T-helper 1 cell (primary cell): ENCODE measurements at regions not wholly inside any gene's neighbourhood (a gene's known extent, or its start where the extent isn't known, plus 50 kb on each side); places are given as distances from the start of the nearest gene placed in this dataset.
"Not testable (repeated sequence)": the region's sequence is repeated elsewhere in the genome, so short reads cannot be mapped to it uniquely, and the experiment has no call there.

Experiments used
- DNase-seq, 5 donors: peaks; one replicate each; pipeline ENCODE4 v3.0.0-alpha.2; 2012 to 2020

- not testable (repeated sequence) for DNase-seq
Observed at GRCh38 chr9:41075671-41076070, 52.8 kb downstream of the FOXD4L6 start.

- not testable (repeated sequence) for DNase-seq
Observed at GRCh38 chr9:41074356-41074942, 54.0 kb downstream of the FOXD4L6 start.

- not testable (repeated sequence) for DNase-seq
Observed at GRCh38 chr9:41073471-41074243, 54.8 kb downstream of the FOXD4L6 start.

- DNase-seq: peak in 3 of 5 donors; percentile 9 to 48 (median 12)
Observed at GRCh38 chr9:41064125-41064795, 64.2 kb downstream of the FOXD4L6 start.

- DNase-seq: not testable (repeated sequence)
Observed at GRCh38 chr9:41063243-41063642, 65.2 kb downstream of the FOXD4L6 start.

- not testable (repeated sequence) for DNase-seq
Observed at GRCh38 chr9:41059603-41060002, 68.9 kb downstream of the FOXD4L6 start.

- not testable (repeated sequence) for DNase-seq
Observed at GRCh38 chr9:41053666-41054363, 74.7 kb downstream of the FOXD4L6 start.

GRCh38 chr9:41048672-41049071 is 79.8 kb downstream of the FOXD4L6 start:
- not testable (repeated sequence) for DNase-seq

- DNase-seq: not testable (repeated sequence)
Observed at GRCh38 chr9:41047792-41048191, 80.7 kb downstream of the FOXD4L6 start.

- DNase-seq: not testable (repeated sequence)
Observed at GRCh38 chr9:41044930-41045329, 83.6 kb downstream of the FOXD4L6 start.

- not testable (repeated sequence) for DNase-seq
Observed at GRCh38 chr9:41043433-41043832, 85.0 kb downstream of the FOXD4L6 start.

GRCh38 chr9:41042111-41042510 is 86.4 kb downstream of the FOXD4L6 start:
- not testable (repeated sequence) for DNase-seq

- not testable (repeated sequence) for DNase-seq
Observed at GRCh38 chr9:41040705-41041342, 87.7 kb downstream of the FOXD4L6 start.

- DNase-seq: not testable (repeated sequence)
Observed at GRCh38 chr9:41035276-41035675, 93.2 kb downstream of the FOXD4L6 start.

GRCh38 chr9:41034699-41035197 is 93.7 kb downstream of the FOXD4L6 start:
- DNase-seq: not testable (repeated sequence)

- not testable (repeated sequence) for DNase-seq
Observed at GRCh38 chr9:41033877-41034276, 94.6 kb downstream of the FOXD4L6 start.

GRCh38 chr9:41033360-41033759 is 95.1 kb downstream of the FOXD4L6 start:
- DNase-seq: not testable (repeated sequence)

- DNase-seq: not testable (repeated sequence)
Observed at GRCh38 chr9:41026912-41027676, 101.4 kb downstream of the FOXD4L6 start.

- not testable (repeated sequence) for DNase-seq
Observed at GRCh38 chr9:41022365-41022764, 106.1 kb downstream of the FOXD4L6 start.

- DNase-seq: not testable (repeated sequence)
Observed at GRCh38 chr9:41019858-41020562, 108.5 kb downstream of the FOXD4L6 start.

GRCh38 chr9:41018948-41019347 is 109.5 kb downstream of the FOXD4L6 start:
- DNase-seq: not testable (repeated sequence)
